Endothelial cell of umbilical vein (primary cell): ENCODE measurements at regions not wholly inside any gene's neighbourhood (a gene's known extent, or its start where the extent isn't known, plus 50 kb on each side); places are given as distances from the start of the nearest gene placed in this dataset.

Experiments
- EZH2 ChIP-seq: IDR thresholded peaks from 2 replicates; pipeline ENCODE4 v1.6.1; 2012; ENCODE audit warnings: borderline replicate concordance, low read depth, mild to moderate bottlenecking, moderate library complexity, low read length, inconsistent platforms; ENCODE audit not compliant: severe bottlenecking
- FOS ChIP-seq: IDR thresholded peaks from 2 replicates; pipeline ENCODE4 v1.6.1; 2011; ENCODE audit warnings: mild to moderate bottlenecking, low read length, moderate library complexity, borderline replicate concordance; ENCODE audit not compliant: insufficient read depth
- JUN ChIP-seq: IDR thresholded peaks from 2 replicates; pipeline ENCODE4 v1.6.1; 2011; ENCODE audit warnings: borderline replicate concordance, low read depth; ENCODE audit not compliant: insufficient read length, insufficient read depth
- MYC ChIP-seq: IDR thresholded peaks from one replicate; pipeline ENCODE4 v1.6.1; 2011; ENCODE audit warnings: mild to moderate bottlenecking, low read depth, low read length
- POLR2A ChIP-seq: IDR thresholded peaks from 2 replicates; pipeline ENCODE4 v1.6.1; 2012; ENCODE audit warnings: low read depth, mild to moderate bottlenecking, control low read depth, low read length
- POLR2AphosphoS5 ChIP-seq: IDR thresholded peaks from 2 replicates; pipeline ENCODE4 v1.6.1; 2012; ENCODE audit warnings: low read depth, mild to moderate bottlenecking, control low read depth, low read length, moderate library complexity; ENCODE audit not compliant: insufficient read depth
- TF ChIP-seq, protein P1 (sequence below), 2 donors: IDR thresholded peaks; 1 replicate in 1 of 2; 2 replicates in 1 of 2; pipeline ENCODE4 v1.5.1; 2011; ENCODE audit warnings: low read length in 2 of 2, mild to moderate bottlenecking in 2 of 2, moderate library complexity in 2 of 2, control low read depth in 1 of 2, inconsistent platforms in 1 of 2, low read depth in 1 of 2; ENCODE audit not compliant: insufficient read depth in 1 of 2; ENCODE audit errors: extremely low read depth in 1 of 2
- TF ChIP-seq, protein P2 (sequence below): IDR thresholded peaks from 2 replicates; pipeline ENCODE4 v1.6.1; 2011; ENCODE audit not compliant: insufficient read depth, insufficient read length

DNA sequence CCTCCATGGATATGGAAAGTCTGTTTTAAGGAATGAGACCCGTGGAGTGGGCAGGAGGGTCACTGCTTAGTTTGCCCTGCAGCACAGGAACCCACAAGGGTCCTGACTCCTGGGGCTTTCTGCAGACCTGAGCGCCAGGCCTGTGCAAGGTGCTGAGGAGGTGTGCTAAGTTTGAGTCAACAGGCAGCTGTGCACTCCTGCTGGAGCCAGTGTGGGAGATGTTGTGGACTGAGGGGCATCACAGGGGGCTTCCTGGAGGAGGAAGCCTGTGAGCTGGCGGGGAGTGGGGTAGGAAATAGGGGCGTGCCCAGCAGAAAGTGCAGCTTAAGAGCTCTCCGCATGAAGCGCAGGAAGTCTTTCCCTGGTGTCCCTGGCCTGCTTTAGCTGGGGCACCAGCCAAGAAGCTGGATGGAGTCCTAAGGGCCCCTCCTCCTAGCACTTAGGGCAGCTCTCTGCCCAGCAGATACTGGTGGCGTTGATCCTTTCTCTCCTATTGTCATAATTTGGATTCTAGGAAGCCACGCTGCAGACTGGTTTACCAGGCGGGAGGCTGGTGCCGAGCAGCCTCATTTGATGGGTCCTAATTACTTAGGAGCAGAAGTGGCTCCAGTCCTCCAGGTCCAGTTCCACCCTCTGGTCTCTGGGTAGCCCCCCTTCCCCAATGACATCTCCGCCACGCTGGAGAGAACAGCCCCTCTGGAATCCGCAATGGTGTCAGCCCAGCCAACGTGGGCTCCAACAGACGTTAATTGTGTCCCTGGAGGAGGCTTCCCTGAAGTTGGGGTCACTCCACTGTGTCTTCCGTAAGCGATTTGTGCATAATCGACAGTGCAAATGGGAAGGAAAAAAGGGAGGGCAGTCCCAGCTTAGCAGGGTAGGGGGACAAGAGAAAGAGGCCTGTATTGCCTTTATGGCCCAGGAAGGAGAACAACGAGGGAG lies 309.2 kb downstream of the ZNF536 start:
- no peak for TF ChIP-seq POLR2A
- TF ChIP-seq, protein P1, sequence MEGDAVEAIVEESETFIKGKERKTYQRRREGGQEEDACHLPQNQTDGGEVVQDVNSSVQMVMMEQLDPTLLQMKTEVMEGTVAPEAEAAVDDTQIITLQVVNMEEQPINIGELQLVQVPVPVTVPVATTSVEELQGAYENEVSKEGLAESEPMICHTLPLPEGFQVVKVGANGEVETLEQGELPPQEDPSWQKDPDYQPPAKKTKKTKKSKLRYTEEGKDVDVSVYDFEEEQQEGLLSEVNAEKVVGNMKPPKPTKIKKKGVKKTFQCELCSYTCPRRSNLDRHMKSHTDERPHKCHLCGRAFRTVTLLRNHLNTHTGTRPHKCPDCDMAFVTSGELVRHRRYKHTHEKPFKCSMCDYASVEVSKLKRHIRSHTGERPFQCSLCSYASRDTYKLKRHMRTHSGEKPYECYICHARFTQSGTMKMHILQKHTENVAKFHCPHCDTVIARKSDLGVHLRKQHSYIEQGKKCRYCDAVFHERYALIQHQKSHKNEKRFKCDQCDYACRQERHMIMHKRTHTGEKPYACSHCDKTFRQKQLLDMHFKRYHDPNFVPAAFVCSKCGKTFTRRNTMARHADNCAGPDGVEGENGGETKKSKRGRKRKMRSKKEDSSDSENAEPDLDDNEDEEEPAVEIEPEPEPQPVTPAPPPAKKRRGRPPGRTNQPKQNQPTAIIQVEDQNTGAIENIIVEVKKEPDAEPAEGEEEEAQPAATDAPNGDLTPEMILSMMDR (IDR thresholded peaks at IDR 0.05; ENCODE audit: extremely low read depth in 1 of 2, insufficient read depth in 1 of 2, low read depth in 1 of 2, low read length in 2 of 2): no peak
- no peak for TF ChIP-seq POLR2AphosphoS5
- TF ChIP-seq EZH2: no peak
- TF ChIP-seq MYC: no peak
- TF ChIP-seq, protein P2, sequence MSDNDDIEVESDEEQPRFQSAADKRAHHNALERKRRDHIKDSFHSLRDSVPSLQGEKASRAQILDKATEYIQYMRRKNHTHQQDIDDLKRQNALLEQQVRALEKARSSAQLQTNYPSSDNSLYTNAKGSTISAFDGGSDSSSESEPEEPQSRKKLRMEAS: no peak
- no peak for TF ChIP-seq JUN
- TF ChIP-seq FOS: no peak
